ENCODE measurements at regions not wholly inside any gene's neighbourhood (a gene's known extent, or its start where the extent isn't known, plus 50 kb on each side); places are given as distances from the start of the nearest gene placed in this dataset.

GRCh38 chr18:39841482-39842365, 2113.3 kb upstream of the PIK3C3 start:
- Mint-ChIP-seq H3K27ac (no peak overlapping the region), H3K4me3 (no peak overlapping the region), H3K4me1 (no peaks in the 10 kb centered on the region), H3K36me3 (no peaks in the 10 kb centered on the region), H3K9me3 (peaks cover 6 to 12% of the 10 kb centered on the region in 2 donors), H3K27me3 (ENCODE audit: low read depth in 2 of 2) (peaks cover 0 to 3% of the 10 kb centered on the region in 2 donors)
- H3K36me3 ChIP-seq (ENCODE audit: control insufficient read depth, insufficient read depth, low read length) = no peaks in the 10 kb centered on the region
- H3K27me3 ChIP-seq (ENCODE audit: control insufficient read depth, insufficient read depth, low read length) = no peaks in the 10 kb centered on the region
- no peak overlapping the region for H3K4me3 ChIP-seq (ENCODE audit: low read length)
- DNase-seq (no peak), ATAC-seq (no peak)
- TF ChIP-seq CTCF (IDR thresholded peaks at IDR 0.05) = no peak
- H3K9me3 ChIP-seq (ENCODE audit: control insufficient read depth, insufficient read depth, low read length) = no peaks in the 10 kb centered on the region
- H3K4me1 ChIP-seq (ENCODE audit: control insufficient read depth, insufficient read depth, low read length) = peaks cover 5% of the 10 kb centered on the region
- intact Hi-C loops (cut with micrococcal nuclease) = no loop called here
- H3K27ac ChIP-seq (ENCODE audit: low read length) = no peak overlapping the region
- WGBS (ENCODE audit: insufficient coverage) = 6% methylated on average over 46 of the region's 47 CpGs

GRCh38 chr18:39840856-39841481, 2114.1 kb upstream of the PIK3C3 start:
- Histone ChIP-seq H3K27me3 (ENCODE audit: control insufficient read depth, insufficient read depth, low read length) (no peaks in the 10 kb centered on the region), H3K4me3 (ENCODE audit: low read length) (no peak overlapping the region), H3K27ac (ENCODE audit: low read length) (no peak overlapping the region), H3K9me3 (ENCODE audit: control insufficient read depth, insufficient read depth, low read length) (no peaks in the 10 kb centered on the region), H3K4me1 (ENCODE audit: control insufficient read depth, insufficient read depth, low read length) (peaks cover 5% of the 10 kb centered on the region), H3K36me3 (ENCODE audit: control insufficient read depth, insufficient read depth, low read length) (no peaks in the 10 kb centered on the region)
- ATAC-seq = no peak
- no peak for DNase-seq
- Mint-ChIP-seq H3K4me1 (no peaks in the 10 kb centered on the region), H3K4me3 (no peak overlapping the region), H3K27ac (no peak overlapping the region), H3K36me3 (no peaks in the 10 kb centered on the region), H3K27me3 (ENCODE audit: low read depth in 2 of 2) (peaks cover 0 to 3% of the 10 kb centered on the region in 2 donors), H3K9me3 (peaks cover 6 to 12% of the 10 kb centered on the region in 2 donors)
- no peak for TF ChIP-seq CTCF (IDR thresholded peaks at IDR 0.05)
- intact Hi-C loops (cut with micrococcal nuclease) = no loop called here
- 44% methylated on average over 7 of the region's 7 CpGs for WGBS (ENCODE audit: insufficient coverage)

- Mint-ChIP-seq H3K27me3 (ENCODE audit: low read depth in 2 of 2) (peaks cover 0 to 3% of the 10 kb centered on the region in 2 donors), H3K4me3 (no peak overlapping the region), H3K36me3 (no peaks in the 10 kb centered on the region), H3K4me1 (no peaks in the 10 kb centered on the region), H3K27ac (no peak overlapping the region), H3K9me3 (peaks cover 9 to 12% of the 10 kb centered on the region in 2 donors)
- ATAC-seq (no peak), DNase-seq (no peak)
- Histone ChIP-seq H3K27me3 (ENCODE audit: control insufficient read depth, insufficient read depth, low read length) (no peaks in the 10 kb centered on the region), H3K4me3 (ENCODE audit: low read length) (no peak overlapping the region), H3K4me1 (ENCODE audit: control insufficient read depth, insufficient read depth, low read length) (peaks cover 5% of the 10 kb centered on the region), H3K9me3 (ENCODE audit: control insufficient read depth, insufficient read depth, low read length) (no peaks in the 10 kb centered on the region), H3K36me3 (ENCODE audit: control insufficient read depth, insufficient read depth, low read length) (no peaks in the 10 kb centered on the region), H3K27ac (ENCODE audit: low read length) (no peak overlapping the region)
- WGBS (ENCODE audit: insufficient coverage) = 87% methylated on average over 3 of the region's 3 CpGs
- no peak for TF ChIP-seq CTCF (IDR thresholded peaks at IDR 0.05)
- intact Hi-C loops (cut with micrococcal nuclease) = no loop called here
These were observed 2114.6 kb upstream of the PIK3C3 start for GRCh38 chr18:39840406-39840805.
